Endothelial cell of umbilical vein (primary cell): ENCODE measurements at regions not wholly inside any gene's neighbourhood (a gene's known extent, or its start where the extent isn't known, plus 50 kb on each side); places are given as distances from the start of the nearest gene placed in this dataset.

Experiments used
- CTCF ChIP-seq, 2 donors: IDR thresholded peaks; 1 replicate in 1 of 2; 2 replicates in 1 of 2; pipeline ENCODE4 v1.5.1; 2011; ENCODE audit warnings: low read length in 2 of 2, mild to moderate bottlenecking in 2 of 2, moderate library complexity in 2 of 2, control low read depth in 1 of 2, inconsistent platforms in 1 of 2, low read depth in 1 of 2; ENCODE audit not compliant: insufficient read depth in 1 of 2; ENCODE audit errors: extremely low read depth in 1 of 2
- EZH2 ChIP-seq: IDR thresholded peaks from 2 replicates; pipeline ENCODE4 v1.6.1; 2012; ENCODE audit warnings: borderline replicate concordance, low read depth, mild to moderate bottlenecking, moderate library complexity, low read length, inconsistent platforms; ENCODE audit not compliant: severe bottlenecking
- FOS ChIP-seq: IDR thresholded peaks from 2 replicates; pipeline ENCODE4 v1.6.1; 2011; ENCODE audit warnings: mild to moderate bottlenecking, low read length, moderate library complexity, borderline replicate concordance; ENCODE audit not compliant: insufficient read depth
- JUN ChIP-seq: IDR thresholded peaks from 2 replicates; pipeline ENCODE4 v1.6.1; 2011; ENCODE audit warnings: borderline replicate concordance, low read depth; ENCODE audit not compliant: insufficient read length, insufficient read depth
- MYC ChIP-seq: IDR thresholded peaks from one replicate; pipeline ENCODE4 v1.6.1; 2011; ENCODE audit warnings: mild to moderate bottlenecking, low read depth, low read length
- POLR2A ChIP-seq: IDR thresholded peaks from 2 replicates; pipeline ENCODE4 v1.6.1; 2012; ENCODE audit warnings: low read depth, mild to moderate bottlenecking, control low read depth, low read length
- POLR2AphosphoS5 ChIP-seq: IDR thresholded peaks from 2 replicates; pipeline ENCODE4 v1.6.1; 2012; ENCODE audit warnings: low read depth, mild to moderate bottlenecking, control low read depth, low read length, moderate library complexity; ENCODE audit not compliant: insufficient read depth

GRCh38 chr3:110589341-110589740 lies 482.3 kb upstream of the NECTIN3 start:
- no peak for TF ChIP-seq EZH2
- TF ChIP-seq POLR2A, result no peak
- no peak for TF ChIP-seq CTCF (IDR thresholded peaks at IDR 0.05; ENCODE audit: extremely low read depth in 1 of 2, insufficient read depth in 1 of 2, low read depth in 1 of 2, low read length in 2 of 2)
- no peak for TF ChIP-seq POLR2AphosphoS5
- TF ChIP-seq FOS, result no peak
- no peak for TF ChIP-seq MYC
- TF ChIP-seq JUN, result no peak
